ENCODE measurements at regions not wholly inside any gene's neighbourhood (a gene's known extent, or its start where the extent isn't known, plus 50 kb on each side); places are given as distances from the start of the nearest gene placed in this dataset.
"Not testable (repeated sequence)": the region's sequence is repeated elsewhere in the genome, so short reads cannot be mapped to it uniquely, and the experiment has no call there.

DNA sequence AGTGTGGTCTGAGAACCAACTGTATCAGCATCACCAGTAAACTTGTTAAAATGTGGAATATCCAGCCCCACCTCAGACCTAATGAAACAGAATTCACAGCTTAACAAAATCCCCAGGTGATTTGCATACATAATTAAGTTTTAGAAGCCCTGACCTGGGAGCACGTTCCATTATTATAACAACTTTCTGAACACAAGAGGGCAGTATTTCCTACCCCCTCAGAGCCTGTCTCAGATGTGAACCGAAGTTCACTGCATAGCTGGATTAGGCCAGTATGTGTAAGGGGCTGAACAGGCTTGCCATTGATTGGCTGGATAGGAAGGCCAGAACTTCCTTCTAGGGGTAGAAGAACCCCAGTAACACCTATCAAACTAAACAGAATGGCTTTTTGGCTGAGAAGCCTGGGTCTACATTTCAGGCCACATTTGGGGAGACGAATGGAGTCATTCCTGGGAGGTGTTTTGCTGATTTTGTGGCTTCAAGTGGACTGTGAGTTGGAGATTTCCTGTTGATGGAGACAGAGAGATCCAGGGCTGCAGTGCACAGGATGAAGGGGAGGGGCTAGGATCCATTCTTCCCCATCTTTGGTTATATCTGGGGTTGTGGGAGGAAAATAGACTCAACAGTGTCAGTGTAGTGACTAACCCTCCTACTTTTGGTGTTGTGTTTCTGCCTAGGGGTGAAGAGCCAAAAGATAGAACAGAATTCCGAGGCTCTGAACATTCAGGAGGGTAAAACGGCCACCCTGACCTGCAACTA lies 94.7 kb upstream of the OR4E1 start:
- DNase-seq (ENCODE audit: low read depth, low spot score) (no peak), FAIRE-seq (peak; percentile 56)
- H2AFZ ChIP-seq (ENCODE audit: control insufficient read depth, low read length), result no peak overlapping the region
- no peak overlapping the region for H3K4me3 ChIP-seq (ENCODE audit: control insufficient read depth in 2 of 3, extremely low read depth in 1 of 3, insufficient read depth in 2 of 3, low read depth in 1 of 3, low read length in 3 of 3)
- no peaks in the 10 kb centered on the region for H3K9me1 ChIP-seq (ENCODE audit: control insufficient read depth, extremely low read depth, insufficient read depth, low read length)
- H3K27ac ChIP-seq (ENCODE audit: control insufficient read depth, insufficient read depth, low read length), result no peak overlapping the region
- no peaks in the 10 kb centered on the region for H3K9me3 ChIP-seq (ENCODE audit: control insufficient read depth, low read depth, low read length)
- TF ChIP-seq, protein P1, sequence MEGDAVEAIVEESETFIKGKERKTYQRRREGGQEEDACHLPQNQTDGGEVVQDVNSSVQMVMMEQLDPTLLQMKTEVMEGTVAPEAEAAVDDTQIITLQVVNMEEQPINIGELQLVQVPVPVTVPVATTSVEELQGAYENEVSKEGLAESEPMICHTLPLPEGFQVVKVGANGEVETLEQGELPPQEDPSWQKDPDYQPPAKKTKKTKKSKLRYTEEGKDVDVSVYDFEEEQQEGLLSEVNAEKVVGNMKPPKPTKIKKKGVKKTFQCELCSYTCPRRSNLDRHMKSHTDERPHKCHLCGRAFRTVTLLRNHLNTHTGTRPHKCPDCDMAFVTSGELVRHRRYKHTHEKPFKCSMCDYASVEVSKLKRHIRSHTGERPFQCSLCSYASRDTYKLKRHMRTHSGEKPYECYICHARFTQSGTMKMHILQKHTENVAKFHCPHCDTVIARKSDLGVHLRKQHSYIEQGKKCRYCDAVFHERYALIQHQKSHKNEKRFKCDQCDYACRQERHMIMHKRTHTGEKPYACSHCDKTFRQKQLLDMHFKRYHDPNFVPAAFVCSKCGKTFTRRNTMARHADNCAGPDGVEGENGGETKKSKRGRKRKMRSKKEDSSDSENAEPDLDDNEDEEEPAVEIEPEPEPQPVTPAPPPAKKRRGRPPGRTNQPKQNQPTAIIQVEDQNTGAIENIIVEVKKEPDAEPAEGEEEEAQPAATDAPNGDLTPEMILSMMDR (optimal IDR thresholded peaks at IDR 0.05 in 1 of 3, IDR thresholded peaks at IDR 0.05 in 1 of 3, conservative IDR thresholded peaks at IDR 0.05 in 1 of 3; ENCODE audit: extremely low read depth in 1 of 3, insufficient read depth in 2 of 3, low read length in 3 of 3), result peak; percentile 56 to 66 (median 58)
- TF ChIP-seq EZH2 (IDR thresholded peaks at IDR 0.05; ENCODE audit: low read length), result no peak
- no peak overlapping the region for H3K9ac ChIP-seq (ENCODE audit: control insufficient read depth, extremely low read depth, insufficient read depth, low read length)
- H3K4me1 ChIP-seq (ENCODE audit: control insufficient read depth, extremely low read depth, insufficient read depth, low read length), result peaks cover 7% of the 10 kb centered on the region
- no peaks in the 10 kb centered on the region for H3K27me3 ChIP-seq (ENCODE audit: control insufficient read depth, extremely low read depth, insufficient read depth, low read length)
- H3K4me2 ChIP-seq (ENCODE audit: control insufficient read depth, extremely low read depth, insufficient read depth, low read depth, low read length), result no peak overlapping the region
- no peaks in the 10 kb centered on the region for H3K36me3 ChIP-seq (ENCODE audit: control insufficient read depth in 2 of 2, extremely low read depth in 1 of 2, insufficient read depth in 2 of 2, low read length in 2 of 2)
- no peaks in the 10 kb centered on the region for H3K79me2 ChIP-seq (ENCODE audit: control insufficient read depth, insufficient read depth, low read length)
- H4K20me1 ChIP-seq (ENCODE audit: control insufficient read depth, extremely low read depth, insufficient read depth, low read length), result no peaks in the 10 kb centered on the region
- dilution Hi-C loops (cut with MboI; ENCODE audit: extremely low pct_ligation_motif_present, low sequenced_read_pairs), result no loop called here

DNA sequence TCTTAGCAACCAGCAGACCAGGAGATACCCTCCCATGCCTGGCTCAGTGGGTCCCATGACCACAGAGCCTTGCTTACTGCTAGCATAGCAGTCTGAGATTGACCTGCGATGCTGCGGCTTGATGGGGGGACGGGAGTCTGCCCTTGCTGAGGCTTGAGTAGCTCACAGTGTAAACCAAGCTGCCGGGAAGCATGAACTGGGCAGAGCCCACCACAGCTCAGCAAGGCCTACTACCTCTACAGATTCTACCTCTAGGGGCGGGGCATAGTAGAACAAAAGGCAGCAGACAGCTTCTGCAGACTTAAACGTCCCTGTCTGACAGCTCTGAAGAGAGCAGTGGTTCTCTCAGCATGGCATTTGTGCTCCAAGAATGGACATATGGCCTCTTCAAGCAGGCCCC lies 86.7 kb upstream of the OR4E1 start:
- H2AFZ ChIP-seq (ENCODE audit: control insufficient read depth, low read length); H3K36me3 ChIP-seq (ENCODE audit: control insufficient read depth in 2 of 2, extremely low read depth in 1 of 2, insufficient read depth in 2 of 2, low read length in 2 of 2); dilution Hi-C loops (cut with MboI; ENCODE audit: extremely low pct_ligation_motif_present, low sequenced_read_pairs); H3K9me3 ChIP-seq (ENCODE audit: control insufficient read depth, low read depth, low read length); FAIRE-seq; H3K4me3 ChIP-seq (ENCODE audit: control insufficient read depth in 2 of 3, extremely low read depth in 1 of 3, insufficient read depth in 2 of 3, low read depth in 1 of 3, low read length in 3 of 3); H3K9me1 ChIP-seq (ENCODE audit: control insufficient read depth, extremely low read depth, insufficient read depth, low read length); H3K4me1 ChIP-seq (ENCODE audit: control insufficient read depth, extremely low read depth, insufficient read depth, low read length); H3K9ac ChIP-seq (ENCODE audit: control insufficient read depth, extremely low read depth, insufficient read depth, low read length); H3K27ac ChIP-seq (ENCODE audit: control insufficient read depth, insufficient read depth, low read length); H3K79me2 ChIP-seq (ENCODE audit: control insufficient read depth, insufficient read depth, low read length); H3K27me3 ChIP-seq (ENCODE audit: control insufficient read depth, extremely low read depth, insufficient read depth, low read length); DNase-seq (ENCODE audit: low read depth, low spot score); H3K4me2 ChIP-seq (ENCODE audit: control insufficient read depth, extremely low read depth, insufficient read depth, low read depth, low read length); H4K20me1 ChIP-seq (ENCODE audit: control insufficient read depth, extremely low read depth, insufficient read depth, low read length): not testable (repeated sequence)
